ENCODE measurements at regions not wholly inside any gene's neighbourhood (a gene's known extent, or its start where the extent isn't known, plus 50 kb on each side); places are given as distances from the start of the nearest gene placed in this dataset.

GRCh38 chr6:18640134-18640533, 253.0 kb downstream of the RNF144B start:
- TF ChIP-seq GATA2 (IDR thresholded peaks at IDR 0.05; ENCODE audit: low read depth, low read length) (no peak), GATA3 (IDR thresholded peaks at IDR 0.05; ENCODE audit: low read depth, low read length) (no peak)
